CD4-positive, alpha-beta T cell treated with Interleukin-15 for 4 hours (primary cell): ENCODE measurements at regions not wholly inside any gene's neighbourhood (a gene's known extent, or its start where the extent isn't known, plus 50 kb on each side); places are given as distances from the start of the nearest gene placed in this dataset.

Experiments
- DNase-seq: peaks from one replicate; pipeline ENCODE4 v3.0.0-alpha.2; 2020; ENCODE audit warnings: low spot score

DNA sequence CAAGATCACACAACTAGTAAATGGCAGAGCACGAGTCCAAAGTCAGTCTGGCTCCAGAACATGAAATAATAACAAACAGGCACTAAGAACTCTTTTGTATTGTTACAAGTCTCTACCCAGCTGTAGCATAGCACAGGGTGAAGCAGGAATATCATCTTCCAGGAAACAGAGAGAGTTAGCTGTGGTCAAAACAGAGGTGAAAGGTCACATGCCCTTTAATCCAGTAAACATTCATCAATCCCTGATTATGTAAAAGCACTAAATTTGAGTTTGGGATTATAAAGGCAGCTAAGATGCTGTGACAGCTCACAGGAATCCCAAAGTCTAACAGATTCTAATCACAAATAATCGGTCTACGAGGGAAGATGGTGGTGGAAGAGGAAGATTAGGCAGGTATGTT, 133.0 kb upstream of the ASTN2 start:
- DNase-seq, result no peak

- no peak for DNase-seq
These were observed 132.2 kb upstream of the ASTN2 start for GRCh38 chr9:117546894-117547678.

DNA sequence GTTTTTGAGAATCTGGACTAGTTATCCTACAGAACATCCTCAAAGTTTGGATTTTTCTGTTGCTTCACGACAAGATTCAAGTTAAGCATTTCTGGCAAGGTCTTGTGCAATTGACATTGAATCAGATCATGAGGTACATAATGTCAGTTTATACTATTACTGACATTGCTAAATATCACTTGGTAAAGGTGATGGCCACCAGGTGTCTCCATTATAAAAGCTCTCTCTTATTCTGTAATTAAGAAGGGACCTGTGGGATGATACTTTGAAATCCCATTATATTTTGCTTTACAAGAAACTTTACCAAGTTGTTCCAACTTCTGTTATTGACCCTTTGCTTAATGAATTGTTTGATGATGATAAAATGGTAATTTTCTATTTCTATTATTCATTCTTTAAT, 131.0 kb upstream of the ASTN2 start:
- DNase-seq, result no peak

DNA sequence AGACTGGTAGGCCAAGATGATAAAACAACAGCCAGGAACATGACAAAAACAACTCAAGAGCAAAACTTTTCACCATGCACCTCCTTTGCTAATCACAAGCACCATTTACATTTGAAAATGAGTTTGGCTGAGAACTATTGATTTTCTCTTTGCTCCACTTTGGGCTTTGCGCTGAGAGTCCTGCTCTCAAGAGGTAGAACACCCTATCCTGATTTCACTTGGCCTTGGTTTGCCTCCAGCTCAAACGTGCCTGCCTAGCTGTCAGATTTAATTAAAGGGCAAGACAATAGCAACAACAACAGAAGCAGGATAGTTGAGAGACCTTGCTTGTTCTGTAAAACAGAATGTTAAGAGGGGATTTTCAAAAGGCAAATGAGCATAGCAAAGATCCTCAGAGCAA, 128.2 kb upstream of the ASTN2 start:
- no peak for DNase-seq

- DNase-seq, result no peak
These were observed 127.2 kb upstream of the ASTN2 start for GRCh38 chr9:117542021-117542420.

DNA sequence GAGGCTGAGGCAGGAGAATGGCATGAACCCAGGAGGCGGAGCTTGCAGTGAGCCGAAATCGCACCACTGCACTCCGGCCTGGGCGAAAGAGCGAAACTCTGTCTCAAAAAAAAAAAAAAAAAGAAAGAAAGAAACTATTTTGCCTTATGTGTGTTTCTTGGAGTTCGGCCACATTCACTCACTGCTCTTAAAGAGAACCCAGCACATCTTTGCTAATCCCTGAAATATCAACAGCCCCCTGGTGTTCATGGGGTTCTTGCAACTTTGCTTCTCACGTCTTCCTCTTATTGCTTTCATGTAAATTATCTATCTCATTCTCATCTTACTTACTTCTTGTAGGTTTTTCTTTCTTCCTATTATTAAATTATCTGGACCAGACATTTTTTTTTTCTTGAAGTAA, 126.3 kb upstream of the ASTN2 start:
- no peak for DNase-seq

DNA sequence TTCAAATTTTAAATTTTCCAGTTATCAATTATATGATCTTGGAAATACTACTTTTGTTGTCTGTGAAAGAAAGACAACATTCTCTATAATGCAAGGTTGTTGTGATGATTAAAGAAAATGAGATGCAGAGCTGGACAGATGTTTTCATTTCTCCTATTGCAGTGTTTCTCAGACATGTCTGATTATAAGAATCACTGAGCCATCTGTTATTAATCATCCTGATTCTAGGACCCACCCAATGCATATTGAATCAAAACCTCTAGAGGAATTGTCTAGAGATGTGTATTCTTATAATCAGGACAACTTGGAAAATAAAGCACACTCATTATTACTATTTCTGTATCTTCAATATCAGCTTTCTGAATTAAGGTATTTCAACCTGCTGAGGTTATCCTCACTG, 121.1 kb upstream of the ASTN2 start:
- no peak for DNase-seq

GRCh38 chr9:117535434-117535833, 120.6 kb upstream of the ASTN2 start:
- DNase-seq, result no peak

GRCh38 chr9:117528225-117528624, 113.4 kb upstream of the ASTN2 start:
- DNase-seq, result no peak

DNA sequence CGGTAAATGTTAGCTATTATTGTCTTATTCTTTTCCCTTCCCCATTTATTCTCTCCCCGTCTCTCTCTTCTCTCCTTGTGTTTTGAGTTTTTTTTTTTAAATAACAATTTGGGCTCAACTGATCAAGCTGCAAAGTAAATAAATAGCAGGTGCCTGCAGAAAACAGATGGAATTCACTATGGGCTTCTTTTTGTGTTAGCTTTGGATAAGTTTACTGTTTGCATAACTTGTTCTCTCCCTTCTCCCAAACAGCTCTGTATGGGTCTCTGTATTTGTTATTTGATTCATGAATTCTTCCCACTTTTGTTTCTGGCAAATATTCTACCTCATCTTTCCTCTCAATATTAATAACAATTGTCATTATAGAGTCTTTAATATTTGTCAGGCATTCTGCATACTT, 111.8 kb upstream of the ASTN2 start:
- no peak for DNase-seq

- no peak for DNase-seq
These were observed 108.8 kb upstream of the ASTN2 start for GRCh38 chr9:117523531-117524153.

DNA sequence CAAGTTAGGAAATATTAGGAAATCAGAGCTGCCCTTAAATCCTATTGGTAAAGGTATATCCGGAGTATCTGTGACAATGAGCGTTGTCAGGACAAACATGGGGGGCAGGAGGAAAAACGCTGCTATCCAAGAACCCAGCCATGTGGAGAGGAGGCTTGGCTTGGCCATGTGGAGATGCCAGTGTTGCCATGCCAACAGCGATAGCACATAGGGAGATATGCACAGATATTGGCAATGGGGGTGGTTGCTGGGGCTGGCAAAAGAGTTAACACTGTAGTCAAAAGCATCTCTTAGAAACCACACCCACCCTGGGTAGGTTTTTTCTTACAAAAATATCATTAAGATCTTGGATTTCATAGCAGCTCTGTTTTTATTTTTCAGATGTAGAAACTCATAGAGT, 106.4 kb upstream of the ASTN2 start:
- DNase-seq, result no peak

GRCh38 chr9:117516676-117517632, 102.1 kb upstream of the ASTN2 start:
- no peak for DNase-seq

- no peak for DNase-seq
These were observed 97.1 kb upstream of the ASTN2 start for GRCh38 chr9:117511852-117512481.

- no peak for DNase-seq
These were observed 81.5 kb upstream of the ASTN2 start for GRCh38 chr9:117496307-117496706.

DNA sequence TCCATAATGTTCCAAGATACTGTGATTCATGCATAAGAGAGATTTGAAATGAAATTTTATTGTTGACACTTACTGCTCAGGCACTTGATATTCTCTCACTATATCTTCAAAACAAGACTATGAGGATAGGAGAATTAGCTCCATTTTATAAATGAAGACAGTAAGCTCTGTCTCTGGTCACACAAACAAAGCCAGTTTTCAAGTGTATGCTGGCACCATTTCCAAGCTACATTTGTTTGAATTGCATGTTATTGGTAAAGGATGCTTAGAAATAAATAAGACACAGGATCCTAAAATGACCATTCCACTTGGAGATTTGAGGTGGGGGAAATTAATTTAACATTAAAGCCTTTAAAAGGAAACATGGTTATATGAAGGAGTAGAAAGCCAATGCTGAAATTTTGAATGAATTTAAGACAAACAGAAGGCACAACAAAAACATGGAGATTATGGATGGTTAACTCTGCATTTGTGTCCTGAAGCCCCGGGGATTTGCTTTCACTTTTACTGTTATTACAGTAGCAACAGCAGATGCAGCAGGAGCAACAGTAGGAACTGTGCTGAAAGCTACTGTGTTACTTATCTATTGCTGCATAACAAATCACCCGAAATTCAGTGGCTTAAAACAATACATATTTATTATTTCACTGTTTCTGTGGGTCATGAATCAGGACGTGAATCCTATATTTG, 79.7 kb upstream of the ASTN2 start:
- DNase-seq, result no peak

- DNase-seq, result no peak
These were observed 77.6 kb upstream of the ASTN2 start for GRCh38 chr9:117492476-117492875.

GRCh38 chr9:117491491-117491890, 76.6 kb upstream of the ASTN2 start:
- no peak for DNase-seq

- no peak for DNase-seq
These were observed 75.3 kb upstream of the ASTN2 start for GRCh38 chr9:117490199-117490598.

- no peak for DNase-seq
These were observed 73.8 kb upstream of the ASTN2 start for GRCh38 chr9:117488659-117489058.

DNA sequence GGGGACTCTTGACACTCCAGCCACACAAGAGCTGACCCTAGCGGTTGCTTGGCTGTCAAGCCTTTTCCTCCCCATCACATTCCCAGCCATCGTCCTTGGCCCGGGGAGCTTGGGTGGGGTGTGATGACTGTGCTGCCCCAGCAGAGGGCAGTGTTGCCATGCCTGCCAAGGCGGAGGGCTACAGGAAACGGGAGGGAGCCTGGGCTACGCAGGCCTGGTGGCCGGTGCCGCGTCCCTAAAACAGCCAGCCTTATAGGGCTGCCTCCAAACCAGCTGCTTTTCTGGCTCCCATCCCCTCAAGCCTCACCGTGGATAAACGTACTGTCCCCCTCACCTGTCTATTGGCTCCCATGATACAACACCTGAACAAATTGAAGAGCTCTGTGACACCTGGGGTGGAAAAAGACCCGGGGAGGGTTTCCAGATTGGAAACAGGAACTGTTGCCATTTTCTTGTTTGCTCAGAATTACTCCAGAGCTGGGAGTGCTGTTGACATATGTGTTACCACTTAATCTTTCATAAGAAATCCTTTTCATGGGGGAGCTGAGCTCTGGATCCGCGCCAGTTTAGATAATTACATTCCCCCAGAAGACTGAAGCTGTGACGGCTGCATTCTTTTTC, 72.8 kb upstream of the ASTN2 start:
- peak; percentile 12 for DNase-seq
